CD4-positive, alpha-beta T cell (primary cell): ENCODE measurements at regions not wholly inside any gene's neighbourhood (a gene's known extent, or its start where the extent isn't known, plus 50 kb on each side); places are given as distances from the start of the nearest gene placed in this dataset.

Experiments used
- ATAC-seq: fragments of 200-7000 bp; cut with Tn5 transposase; one replicate; pipeline ENCODE4 v1.10.0; 2022; ENCODE audit warnings: mild to moderate bottlenecking; ENCODE audit not compliant: poor library complexity
- CTCF ChIA-PET: fragments of 350-600 bp; sonication (Branson Sonifier 250); formaldehyde crosslinking; loops from one replicate; lab custom pipeline; 2021; ENCODE audit warnings: antibody characterized with exemption, inconsistent platforms; lab: Charles Lee
- POLR2A ChIA-PET: fragments of 350-600 bp; sonication (Branson Sonifier 250); formaldehyde crosslinking; loops from one replicate; lab custom pipeline; 2021; ENCODE audit warnings: antibody characterized with exemption, inconsistent platforms; lab: Charles Lee
- DNase-seq, 14 experiments: peaks; one replicate each; pipeline ENCODE4 v3.0.0-alpha.2; 2013 to 2020; ENCODE audit warnings: mixed read lengths in 2 of 14
- H3K27ac ChIP-seq, 2 donors: one replicate each; pipeline versions ENCODE4 v1.5.1 to v1.7.0; 2013; ENCODE audit warnings: low read length in 2 of 2, low read depth in 1 of 2, mild to moderate bottlenecking in 1 of 2
- H3K27me3 ChIP-seq, 2 experiments: 1 replicate in 1 of 2; 2 replicates in 1 of 2; pipeline versions ENCODE4 v1.6.1 to v1.7.0; 2013; ENCODE audit warnings: low read length in 2 of 2, control low read depth in 1 of 2, mild to moderate bottlenecking in 1 of 2, moderate library complexity in 1 of 2; ENCODE audit not compliant: insufficient read depth in 2 of 2, control insufficient read depth in 1 of 2
- H3K36me3 ChIP-seq: one replicate; pipeline ENCODE4 v1.6.1; 2013; ENCODE audit warnings: low read length, control low read depth; ENCODE audit not compliant: insufficient read depth
- H3K4me1 ChIP-seq: one replicate; pipeline ENCODE4 v1.6.1; 2013; ENCODE audit warnings: low read length, control low read depth; ENCODE audit not compliant: insufficient read depth
- H3K4me3 ChIP-seq: one replicate; pipeline ENCODE4 v1.5.1; 2013; ENCODE audit warnings: mild to moderate bottlenecking, low read length, moderate library complexity
- H3K9me3 ChIP-seq, 2 experiments: 1 replicate in 1 of 2; 2 replicates in 1 of 2; pipeline versions ENCODE4 v1.6.1 to v1.7.0; 2013; ENCODE audit warnings: low read length in 2 of 2, mild to moderate bottlenecking in 2 of 2, control low read depth in 1 of 2, moderate library complexity in 1 of 2; ENCODE audit not compliant: control insufficient read depth in 1 of 2, insufficient read depth in 1 of 2
- H3K27ac Mint-ChIP-seq: one replicate; pipeline ENCODE4 v1.8.0; 2020; ENCODE audit warnings: mixed read lengths
- H3K27me3 Mint-ChIP-seq: one replicate; pipeline ENCODE4 v1.8.0; 2021; ENCODE audit warnings: mixed read lengths
- H3K36me3 Mint-ChIP-seq: one replicate; pipeline ENCODE4 v1.8.0; 2021; ENCODE audit warnings: low read depth, mixed read lengths
- H3K4me1 Mint-ChIP-seq: one replicate; pipeline ENCODE4 v1.8.0; 2021; ENCODE audit warnings: low read depth, mixed read lengths
- H3K4me3 Mint-ChIP-seq: one replicate; pipeline ENCODE4 v1.8.0; 2020; ENCODE audit warnings: mild to moderate bottlenecking, mixed read lengths
- H3K9me3 Mint-ChIP-seq: one replicate; pipeline ENCODE4 v1.8.0; 2020; ENCODE audit warnings: mixed read lengths
- intact Hi-C, 2 experiments: fragments of 100-400 bp; cut with DNase I in 1 of 2; cut with micrococcal nuclease in 1 of 2; formaldehyde crosslinking; loops; one replicate each; pipeline versions ENCODE4 v1.15.1 to v1.9.0; 2023 to 2025; cut with DNase I, micrococcal nuclease
- TF ChIP-seq, protein P1 (sequence below): fragments of 200-600 bp; IDR thresholded peaks from one replicate; pipeline ENCODE4 v1.8.0; 2022; ENCODE audit warnings: antibody characterized with exemption, mild to moderate bottlenecking

DNA sequence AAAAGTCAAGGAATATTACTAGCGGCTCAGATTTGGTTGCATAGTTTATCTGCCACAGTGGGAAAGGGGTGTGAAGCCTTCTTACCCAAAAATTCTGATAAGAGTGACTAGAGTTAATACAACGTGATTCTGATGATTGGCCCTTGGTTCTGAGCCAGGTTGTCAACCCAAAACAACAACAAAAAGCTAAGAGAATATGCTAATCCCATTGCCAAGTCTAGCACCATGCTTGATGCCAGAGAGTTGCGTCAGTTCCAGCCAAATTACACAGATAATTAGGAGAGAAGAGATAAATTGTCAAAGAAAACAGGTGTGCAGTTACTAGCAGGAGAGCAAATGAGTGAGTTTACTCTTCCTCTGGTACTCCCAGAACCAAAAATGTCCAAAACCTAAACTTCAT, 287.4 kb upstream of the AGA start:
- no peaks in the 10 kb centered on the region for H3K9me3 Mint-ChIP-seq
- intact Hi-C loops, result no loop called here
- H3K36me3 Mint-ChIP-seq, result no peaks in the 10 kb centered on the region
- Histone ChIP-seq H3K27me3 (no peaks in the 10 kb centered on the region), H3K4me1 (no peaks in the 10 kb centered on the region), H3K27ac (no peak overlapping the region), H3K4me3 (no peak overlapping the region), H3K36me3 (no peaks in the 10 kb centered on the region), H3K9me3 (peaks cover 0 to 6% of the 10 kb centered on the region in 2 experiments)
- TF ChIP-seq, protein P1, sequence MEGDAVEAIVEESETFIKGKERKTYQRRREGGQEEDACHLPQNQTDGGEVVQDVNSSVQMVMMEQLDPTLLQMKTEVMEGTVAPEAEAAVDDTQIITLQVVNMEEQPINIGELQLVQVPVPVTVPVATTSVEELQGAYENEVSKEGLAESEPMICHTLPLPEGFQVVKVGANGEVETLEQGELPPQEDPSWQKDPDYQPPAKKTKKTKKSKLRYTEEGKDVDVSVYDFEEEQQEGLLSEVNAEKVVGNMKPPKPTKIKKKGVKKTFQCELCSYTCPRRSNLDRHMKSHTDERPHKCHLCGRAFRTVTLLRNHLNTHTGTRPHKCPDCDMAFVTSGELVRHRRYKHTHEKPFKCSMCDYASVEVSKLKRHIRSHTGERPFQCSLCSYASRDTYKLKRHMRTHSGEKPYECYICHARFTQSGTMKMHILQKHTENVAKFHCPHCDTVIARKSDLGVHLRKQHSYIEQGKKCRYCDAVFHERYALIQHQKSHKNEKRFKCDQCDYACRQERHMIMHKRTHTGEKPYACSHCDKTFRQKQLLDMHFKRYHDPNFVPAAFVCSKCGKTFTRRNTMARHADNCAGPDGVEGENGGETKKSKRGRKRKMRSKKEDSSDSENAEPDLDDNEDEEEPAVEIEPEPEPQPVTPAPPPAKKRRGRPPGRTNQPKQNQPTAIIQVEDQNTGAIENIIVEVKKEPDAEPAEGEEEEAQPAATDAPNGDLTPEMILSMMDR, result no peak
- no peak overlapping the region for H3K27ac Mint-ChIP-seq
- no peaks in the 10 kb centered on the region for H3K27me3 Mint-ChIP-seq
- ATAC-seq (no peak), DNase-seq (no peak)
- ChIA-PET POLR2A (no interaction called here), CTCF (no interaction called here)
- H3K4me3 Mint-ChIP-seq, result no peak overlapping the region
- H3K4me1 Mint-ChIP-seq, result no peaks in the 10 kb centered on the region

DNA sequence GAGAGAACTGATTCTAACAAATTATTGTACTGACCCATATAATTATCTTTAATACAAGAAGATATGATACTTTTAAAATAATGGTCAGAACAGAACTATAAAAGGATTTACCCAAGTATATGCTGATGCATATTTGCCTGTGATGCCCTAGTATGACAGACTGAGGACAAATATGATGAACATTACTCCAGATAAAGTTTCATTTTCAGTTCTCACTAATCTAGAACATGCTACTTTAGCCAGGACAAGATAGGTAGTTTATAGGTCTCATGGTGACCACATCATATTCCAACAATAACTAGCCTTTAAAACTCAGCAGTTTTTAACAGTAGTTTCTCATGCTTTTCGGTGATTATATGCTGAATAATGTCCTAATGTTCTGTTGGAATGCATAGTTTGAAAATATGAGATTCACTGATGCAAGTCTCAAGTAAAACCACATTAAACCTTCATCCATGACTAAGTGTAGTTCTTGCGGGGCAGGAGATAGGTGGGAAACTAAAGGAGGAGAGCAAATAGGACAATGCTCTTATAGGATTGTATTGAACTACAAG, 295.2 kb upstream of the AGA start:
- Mint-ChIP-seq H3K9me3 (no peaks in the 10 kb centered on the region), H3K4me1 (no peaks in the 10 kb centered on the region), H3K36me3 (no peaks in the 10 kb centered on the region), H3K4me3 (no peak overlapping the region), H3K27ac (no peak overlapping the region), H3K27me3 (no peaks in the 10 kb centered on the region)
- ATAC-seq (no peak), DNase-seq (no peak)
- ChIA-PET CTCF (no interaction called here), POLR2A (no interaction called here)
- Histone ChIP-seq H3K9me3 (no peaks in the 10 kb centered on the region), H3K36me3 (no peaks in the 10 kb centered on the region), H3K27me3 (no peaks in the 10 kb centered on the region), H3K4me3 (no peak overlapping the region), H3K27ac (no peak overlapping the region), H3K4me1 (no peaks in the 10 kb centered on the region)
- TF ChIP-seq, protein P1, result no peak
- intact Hi-C loops, result no loop called here

DNA sequence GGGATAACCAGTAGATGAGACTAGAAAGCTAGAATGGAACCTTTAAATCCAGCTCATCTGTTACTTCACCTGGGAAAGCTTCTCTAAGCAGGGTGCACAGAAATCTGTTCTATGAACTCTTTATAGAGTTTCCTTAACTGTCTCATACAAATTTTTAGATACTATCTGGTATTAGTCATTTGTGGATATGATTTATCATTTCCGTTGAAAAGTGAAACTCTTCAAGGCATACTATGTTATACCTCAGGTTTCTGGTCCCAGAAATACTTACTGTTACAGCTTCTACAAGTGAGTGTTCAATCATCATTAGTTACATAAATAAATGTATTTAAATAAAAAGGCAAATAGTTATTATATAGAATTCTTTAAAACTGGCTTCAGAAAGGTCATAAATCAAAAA, 298.3 kb upstream of the AGA start:
- TF ChIP-seq, protein P1, result no peak
- intact Hi-C loops, result no loop called here
- CTCF ChIA-PET, result no interaction called here
- H3K36me3 Mint-ChIP-seq, result no peaks in the 10 kb centered on the region
- no peaks in the 10 kb centered on the region for H3K27me3 Mint-ChIP-seq
- H3K27ac ChIP-seq, result no peak overlapping the region
- H3K4me3 Mint-ChIP-seq, result no peak overlapping the region
- H3K27me3 ChIP-seq, result no peaks in the 10 kb centered on the region
- no peak overlapping the region for H3K4me3 ChIP-seq
- no peaks in the 10 kb centered on the region for H3K4me1 Mint-ChIP-seq
- H3K36me3 ChIP-seq, result no peaks in the 10 kb centered on the region
- POLR2A ChIA-PET, result no interaction called here
- ATAC-seq (no peak), DNase-seq (no peak)
- no peaks in the 10 kb centered on the region for H3K9me3 ChIP-seq
- H3K9me3 Mint-ChIP-seq, result no peaks in the 10 kb centered on the region
- H3K27ac Mint-ChIP-seq, result no peak overlapping the region
- H3K4me1 ChIP-seq, result no peaks in the 10 kb centered on the region
